ENCODE measurements at regions not wholly inside any gene's neighbourhood (a gene's known extent, or its start where the extent isn't known, plus 50 kb on each side); places are given as distances from the start of the nearest gene placed in this dataset.

DNA sequence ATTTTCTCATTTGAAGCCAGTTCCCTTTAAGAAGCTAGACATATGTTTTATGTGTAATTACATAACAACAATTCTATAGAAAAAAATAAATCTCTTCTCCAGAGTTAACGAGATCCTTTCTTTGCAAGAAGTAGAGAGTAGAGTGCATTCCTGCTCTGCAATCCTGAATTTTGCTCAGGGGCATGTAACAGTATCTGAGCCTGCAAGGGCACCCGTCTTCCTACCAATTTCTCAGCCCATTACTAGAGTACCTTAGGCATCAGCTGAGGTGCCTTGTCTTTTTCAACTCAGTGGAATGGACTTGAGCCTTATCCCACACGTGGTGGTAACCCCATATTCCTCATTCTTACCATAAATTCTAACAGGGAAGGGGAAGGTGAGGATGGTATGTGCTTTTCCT lies 205.9 kb downstream of the IKZF2 start:
- in situ Hi-C loops (cut with MboI; ENCODE audit: low pct_unique_long_range_greater_than_20kb, low sequenced_read_pairs) = no loop called here
- no peak for DNase-seq

DNA sequence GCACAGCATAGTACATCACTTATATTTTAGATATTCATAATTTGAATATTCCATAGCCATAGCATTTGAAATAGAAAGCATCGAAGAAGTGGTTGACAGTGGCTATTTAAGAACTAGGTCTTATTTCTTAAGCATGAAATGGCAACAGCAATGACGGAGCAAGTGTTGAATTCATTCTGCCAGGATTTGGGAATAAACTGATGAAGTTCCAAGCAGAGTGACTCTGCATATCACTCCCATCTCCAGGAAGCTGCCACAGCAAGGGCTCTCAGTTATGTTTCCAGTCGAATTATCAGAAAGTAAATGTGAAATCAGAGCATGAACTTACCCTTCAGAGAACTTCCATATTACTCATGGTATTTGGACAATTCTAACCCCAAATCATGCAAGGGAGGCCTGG lies 208.1 kb downstream of the IKZF2 start:
- in situ Hi-C loops (cut with MboI; ENCODE audit: low pct_unique_long_range_greater_than_20kb, low sequenced_read_pairs) = no loop called here

DNA sequence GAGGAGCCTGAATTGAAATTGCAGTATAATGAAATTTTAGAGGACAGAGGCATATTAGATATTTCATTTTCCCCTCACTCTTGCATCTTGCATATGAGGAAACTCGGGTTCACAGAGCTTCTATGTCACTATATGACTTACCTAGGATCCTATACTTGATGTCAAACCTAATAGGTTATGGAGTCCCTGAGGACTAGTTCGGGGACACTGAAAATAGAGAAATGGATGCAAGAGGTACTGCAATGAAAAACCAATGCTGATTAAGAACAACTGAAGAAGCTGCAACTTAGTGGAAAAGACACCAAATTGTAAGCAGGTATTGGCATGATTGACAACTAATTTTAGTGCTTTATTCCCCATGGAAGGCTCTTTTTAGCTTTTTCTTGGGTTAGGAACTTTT lies 210.1 kb downstream of the IKZF2 start:
- DNase-seq = no peak
- in situ Hi-C loops (cut with MboI; ENCODE audit: low pct_unique_long_range_greater_than_20kb, low sequenced_read_pairs) = no loop called here

More for the DNA sequence above, 208.1 kb downstream of the IKZF2 start:
- DNase-seq = no peak

DNA sequence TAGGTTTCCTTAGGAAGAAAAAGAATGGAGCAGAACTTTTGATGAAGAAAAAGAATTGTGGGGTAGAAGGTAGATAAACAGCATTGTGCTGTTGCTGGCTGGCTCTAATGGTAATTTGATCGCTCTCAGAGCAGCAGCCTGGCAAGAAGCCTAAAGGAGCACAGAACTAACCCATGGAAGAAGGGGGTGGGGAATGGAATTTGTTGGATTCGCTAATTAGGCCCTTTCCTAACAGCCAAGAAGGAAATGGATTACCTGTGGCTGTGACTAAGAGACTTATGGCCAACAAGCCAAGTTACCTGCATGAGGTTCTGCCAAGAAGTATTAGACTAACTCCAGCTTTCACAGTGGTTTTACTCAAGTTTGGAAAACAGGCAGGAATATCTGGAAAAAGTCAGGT lies 210.6 kb downstream of the IKZF2 start:
- in situ Hi-C loops (cut with MboI; ENCODE audit: low pct_unique_long_range_greater_than_20kb, low sequenced_read_pairs) = no loop called here
- DNase-seq = no peak

DNA sequence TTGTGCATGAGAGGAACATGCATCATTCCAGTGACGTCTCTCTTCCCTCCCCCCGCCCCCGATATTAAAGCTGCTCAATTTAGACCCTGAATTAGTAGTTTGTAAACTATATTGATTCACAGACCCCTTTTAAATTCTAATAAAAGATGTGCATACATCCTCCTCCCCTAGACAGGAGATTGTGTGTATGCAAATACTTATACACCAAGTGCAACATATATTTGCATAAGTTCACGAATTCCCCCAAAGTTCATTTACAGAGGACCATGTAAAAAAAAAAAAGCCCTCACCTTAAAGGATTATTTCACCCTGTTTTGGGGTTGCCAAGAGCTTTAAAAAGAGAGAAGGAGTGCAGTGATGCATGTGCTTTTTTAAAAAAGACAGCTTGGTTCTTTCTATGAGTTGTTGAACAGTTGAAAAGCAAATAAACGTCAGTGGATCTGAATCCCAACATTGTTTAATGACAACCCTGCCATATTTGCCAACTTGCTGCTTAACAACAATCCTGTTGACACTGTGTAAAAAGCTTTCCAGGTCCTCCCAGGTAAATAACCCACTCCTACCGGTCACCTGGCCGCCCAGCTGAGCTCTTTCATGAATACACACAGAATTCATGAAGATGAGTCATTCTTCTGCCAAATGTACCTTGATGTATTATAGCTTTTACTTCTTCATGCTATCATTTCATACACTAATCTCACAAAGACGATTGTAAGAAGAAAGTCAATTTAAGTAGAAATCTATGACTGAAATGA lies 211.5 kb downstream of the IKZF2 start:
- in situ Hi-C loops (cut with MboI; ENCODE audit: low pct_unique_long_range_greater_than_20kb, low sequenced_read_pairs) = no loop called here
- no peak for DNase-seq

DNA sequence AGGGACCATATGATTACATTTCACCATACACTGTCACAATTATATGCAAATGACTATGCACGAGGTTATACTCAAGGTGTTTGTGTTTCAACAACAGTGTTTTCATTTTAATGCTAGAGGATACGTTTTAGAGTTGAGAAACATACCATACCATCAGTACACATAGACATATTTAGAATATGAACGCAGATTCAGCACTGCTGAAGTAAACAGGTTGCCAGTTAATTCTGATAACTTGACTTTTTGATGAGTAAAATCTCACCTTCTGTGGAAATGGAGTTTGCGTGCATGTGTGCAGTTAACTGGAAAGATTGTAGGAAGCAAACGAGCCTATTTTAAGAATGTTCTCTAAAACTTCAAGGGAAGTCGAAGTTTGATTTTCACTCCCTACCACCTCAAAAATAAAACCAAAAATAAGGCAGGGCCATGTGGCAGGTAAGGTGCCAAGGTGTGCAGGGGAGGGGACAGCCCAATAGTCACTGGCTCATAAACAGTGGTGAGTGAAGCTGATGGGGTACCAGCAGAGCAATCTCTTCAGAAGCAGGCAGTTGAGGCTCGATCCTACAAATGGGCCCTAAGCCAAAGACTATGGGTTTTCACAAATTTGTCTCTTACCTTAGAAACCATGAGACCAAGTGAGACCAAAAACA lies 213.1 kb downstream of the IKZF2 start:
- no peak for DNase-seq

DNA sequence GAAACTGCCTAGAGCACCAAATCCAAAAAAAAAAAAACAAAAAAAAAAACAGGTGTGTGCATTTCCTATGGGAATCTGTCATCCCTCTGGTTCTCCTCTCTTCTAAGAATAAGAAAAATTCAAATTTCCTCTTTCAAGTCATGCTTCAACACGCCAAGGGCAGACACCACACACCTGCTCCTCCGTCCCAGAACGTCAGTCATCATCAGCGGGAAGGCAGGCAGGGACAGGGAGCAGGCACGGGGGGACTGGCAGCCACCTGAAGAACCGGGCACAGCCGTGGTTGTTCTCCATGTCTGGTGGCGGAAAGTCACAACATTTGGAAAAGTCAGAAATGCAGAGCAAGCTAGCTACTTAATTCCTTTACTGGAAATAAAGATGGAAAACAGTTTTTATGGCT lies 214.8 kb downstream of the IKZF2 start:
- no peak for DNase-seq
- in situ Hi-C loops (cut with MboI; ENCODE audit: low pct_unique_long_range_greater_than_20kb, low sequenced_read_pairs) = no loop called here

More for the DNA sequence above, 213.1 kb downstream of the IKZF2 start:
- in situ Hi-C loops (cut with MboI; ENCODE audit: low pct_unique_long_range_greater_than_20kb, low sequenced_read_pairs) = no loop called here

DNA sequence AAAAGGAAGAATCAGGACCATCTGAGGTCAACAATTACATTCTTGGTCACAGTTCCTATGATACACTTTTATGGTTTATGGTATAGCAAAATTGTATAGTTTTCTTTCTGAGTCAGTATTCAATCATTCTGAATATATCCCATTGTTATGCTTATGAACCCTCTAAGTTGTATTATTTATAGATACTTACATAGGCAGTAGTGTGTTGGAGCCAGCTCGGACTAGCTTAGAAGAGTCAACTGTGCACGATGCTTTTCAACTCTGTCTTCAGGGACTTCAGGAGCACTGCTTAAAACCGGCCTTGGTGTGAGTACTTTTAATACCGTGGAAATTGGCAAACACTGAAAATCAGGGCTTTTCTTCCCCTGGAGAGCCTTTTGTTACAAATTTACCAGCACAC lies 215.7 kb downstream of the IKZF2 start:
- in situ Hi-C loops (cut with MboI; ENCODE audit: low pct_unique_long_range_greater_than_20kb, low sequenced_read_pairs) = no loop called here
- no peak for DNase-seq

DNA sequence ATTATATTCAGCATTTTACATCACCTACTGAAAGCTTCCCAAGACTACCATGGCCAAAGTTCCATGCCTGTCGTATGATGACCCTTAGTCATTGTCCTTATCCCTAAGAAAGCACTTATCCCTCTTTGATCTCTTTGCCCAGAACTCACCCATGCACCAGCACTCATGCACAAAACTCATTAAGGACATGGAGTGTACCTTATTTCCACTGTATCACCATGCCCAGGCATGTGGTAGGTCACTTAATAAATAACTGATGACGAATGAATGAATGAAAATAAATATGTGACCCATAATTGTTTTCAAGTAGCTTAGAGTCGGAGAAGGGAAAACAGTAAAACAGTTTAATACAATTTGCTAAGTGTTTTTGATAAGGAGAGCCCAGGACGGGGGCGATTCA lies 220.1 kb downstream of the IKZF2 start:
- no peak for DNase-seq
- in situ Hi-C loops (cut with MboI; ENCODE audit: low pct_unique_long_range_greater_than_20kb, low sequenced_read_pairs) = no loop called here

DNA sequence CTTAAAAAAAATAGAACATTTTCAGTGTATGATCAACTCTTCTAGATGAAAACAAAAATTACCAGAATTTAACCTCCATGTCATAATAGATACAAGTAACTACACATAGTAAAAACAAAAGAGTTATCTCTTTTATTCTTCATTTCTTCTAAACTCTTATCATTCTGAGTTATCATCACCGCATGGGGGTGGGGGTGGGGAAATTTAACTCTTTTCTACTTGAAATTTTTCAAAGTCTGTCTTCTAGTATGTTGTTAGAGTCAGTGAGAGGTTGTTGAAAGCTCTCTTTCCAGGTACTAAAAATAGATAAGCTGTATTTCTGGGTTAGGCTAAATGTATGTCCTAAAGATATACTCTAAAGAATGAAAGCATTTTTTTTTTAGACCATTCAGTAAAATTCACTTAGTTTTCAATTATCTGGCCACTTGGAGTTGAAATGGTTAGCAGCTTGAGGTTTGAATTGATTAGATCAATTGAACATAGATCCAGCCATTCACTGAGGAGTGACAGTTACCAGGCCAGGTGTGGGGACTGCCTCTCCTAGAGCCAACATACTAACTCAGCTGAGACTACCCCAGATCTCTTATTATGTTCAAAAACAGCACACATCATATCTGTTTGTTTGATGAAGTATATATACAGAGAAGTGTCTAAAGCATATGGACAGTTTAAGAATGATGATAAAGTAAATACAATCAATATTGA lies 220.7 kb downstream of the IKZF2 start:
- in situ Hi-C loops (cut with MboI; ENCODE audit: low pct_unique_long_range_greater_than_20kb, low sequenced_read_pairs) = no loop called here
- DNase-seq = no peak

DNA sequence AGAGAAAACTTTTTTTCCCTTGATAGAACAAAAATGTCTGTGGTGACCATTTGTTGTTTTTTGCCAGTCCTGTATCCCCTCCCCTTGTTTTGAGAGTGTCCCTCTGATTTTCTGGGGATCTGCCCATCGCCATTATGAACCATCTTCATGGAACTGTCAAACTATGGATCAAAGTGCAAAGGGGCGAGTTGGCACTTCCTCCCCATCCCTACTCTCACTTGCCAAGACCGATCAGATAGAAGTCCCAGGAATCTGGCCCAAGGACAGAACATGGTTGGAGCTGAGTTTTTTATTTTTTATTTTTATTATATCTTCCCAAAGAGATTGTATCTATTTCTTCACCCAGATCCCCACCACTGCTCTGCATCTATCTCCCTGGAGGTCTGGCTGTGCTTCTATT lies 221.4 kb downstream of the IKZF2 start:
- DNase-seq = no peak
- in situ Hi-C loops (cut with MboI; ENCODE audit: low pct_unique_long_range_greater_than_20kb, low sequenced_read_pairs) = no loop called here

DNA sequence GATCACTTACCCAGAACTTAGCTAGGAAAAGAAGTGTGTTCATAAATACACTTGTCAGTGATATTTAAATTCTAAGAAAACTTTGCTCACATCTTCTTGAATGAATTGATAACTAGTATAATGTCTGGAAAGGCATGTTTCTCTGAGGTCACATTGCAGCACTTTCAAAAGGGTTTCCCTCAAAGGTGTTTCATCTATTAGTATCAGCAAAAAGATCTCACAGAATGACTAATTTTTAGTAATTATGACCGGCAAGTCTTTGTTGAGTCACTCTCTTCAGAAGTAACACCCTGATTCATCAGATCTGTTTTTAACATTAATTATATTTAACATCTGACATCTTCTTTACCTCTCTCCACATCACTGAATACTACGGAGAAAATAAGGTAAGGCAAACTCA lies 222.3 kb downstream of the IKZF2 start:
- in situ Hi-C loops (cut with MboI; ENCODE audit: low pct_unique_long_range_greater_than_20kb, low sequenced_read_pairs) = no loop called here
- DNase-seq = no peak

DNA sequence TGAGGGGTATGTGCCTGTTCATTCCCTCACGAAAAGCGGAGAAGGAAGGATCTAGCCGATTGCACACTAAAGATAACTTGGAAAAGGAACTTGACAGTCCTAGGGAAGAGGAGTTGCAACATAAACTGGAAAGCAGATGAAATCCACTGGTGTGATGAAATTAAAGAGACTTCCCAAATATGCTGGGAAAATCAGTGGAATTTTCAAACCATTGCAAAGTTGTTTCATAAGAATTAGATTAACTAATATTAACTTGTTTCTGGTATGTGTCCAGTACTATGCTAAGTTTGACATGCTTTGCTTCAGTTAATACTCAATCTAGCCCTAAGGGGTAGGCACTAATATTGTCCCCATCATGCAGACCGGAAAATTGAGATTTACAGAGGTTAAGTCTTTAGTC lies 222.7 kb downstream of the IKZF2 start:
- no peak for DNase-seq

DNA sequence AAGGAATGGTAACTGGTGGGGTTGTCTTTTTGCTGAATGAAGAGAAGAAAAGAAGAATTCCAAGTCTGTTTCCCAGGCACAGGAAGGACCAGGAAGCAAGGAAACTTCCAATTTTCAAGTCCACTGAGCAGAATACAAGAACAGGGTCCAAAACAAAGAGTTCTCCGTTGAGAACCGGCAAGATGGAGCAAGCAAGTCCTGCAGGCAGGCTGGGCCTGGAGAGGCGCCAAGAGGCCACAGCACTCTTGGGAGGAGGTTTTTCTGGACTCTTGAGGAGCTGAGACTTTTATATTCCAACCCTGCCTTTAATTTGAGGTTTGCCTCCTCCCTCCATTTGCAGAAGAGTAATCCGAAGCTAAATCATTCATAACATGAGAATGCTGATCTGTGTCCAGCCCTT lies 224.5 kb downstream of the IKZF2 start:
- in situ Hi-C loops (cut with MboI; ENCODE audit: low pct_unique_long_range_greater_than_20kb, low sequenced_read_pairs) = no loop called here
- no peak for DNase-seq

More for the DNA sequence above, 222.7 kb downstream of the IKZF2 start:
- in situ Hi-C loops (cut with MboI; ENCODE audit: low pct_unique_long_range_greater_than_20kb, low sequenced_read_pairs) = no loop called here

DNA sequence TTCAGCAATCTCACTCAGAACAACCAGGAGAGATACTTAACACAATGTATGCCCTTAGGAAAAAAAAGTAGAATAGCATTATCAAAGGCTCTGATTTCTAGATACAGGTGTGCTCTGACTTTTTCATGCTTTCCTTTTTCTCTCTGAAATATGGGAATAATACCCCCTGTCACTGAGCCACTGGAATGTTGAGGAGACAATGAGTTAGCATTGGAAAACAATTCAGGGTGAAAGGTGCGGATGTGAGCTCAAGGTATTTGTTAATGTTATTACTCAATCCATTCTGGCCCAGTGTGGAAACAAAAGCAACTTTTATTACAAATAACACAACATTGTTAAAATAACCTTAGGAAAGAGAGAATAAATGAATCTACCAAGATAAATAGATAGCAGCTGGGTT lies 228.0 kb downstream of the IKZF2 start:
- in situ Hi-C loops (cut with MboI; ENCODE audit: low pct_unique_long_range_greater_than_20kb, low sequenced_read_pairs) = no loop called here
- DNase-seq = no peak

DNA sequence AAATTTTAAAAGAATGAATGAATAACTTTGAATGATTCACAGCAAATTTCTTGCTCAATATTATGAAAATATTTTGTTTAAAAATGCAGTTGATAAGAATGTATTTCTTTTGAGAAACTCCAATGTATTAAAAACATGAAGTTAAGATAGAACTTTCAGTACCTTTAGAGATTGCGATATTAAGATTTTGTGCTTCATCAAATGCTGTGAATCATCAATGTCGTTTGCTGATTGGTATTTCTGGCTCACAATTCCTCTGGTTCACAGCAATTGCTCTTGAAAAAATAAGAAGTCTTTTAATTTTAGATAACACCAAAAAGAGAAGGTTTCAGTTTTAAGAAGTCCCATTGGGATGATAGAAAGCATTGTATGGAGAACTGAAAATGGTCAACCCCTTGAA lies 228.7 kb downstream of the IKZF2 start:
- in situ Hi-C loops (cut with MboI; ENCODE audit: low pct_unique_long_range_greater_than_20kb, low sequenced_read_pairs) = no loop called here
- no peak for DNase-seq

DNA sequence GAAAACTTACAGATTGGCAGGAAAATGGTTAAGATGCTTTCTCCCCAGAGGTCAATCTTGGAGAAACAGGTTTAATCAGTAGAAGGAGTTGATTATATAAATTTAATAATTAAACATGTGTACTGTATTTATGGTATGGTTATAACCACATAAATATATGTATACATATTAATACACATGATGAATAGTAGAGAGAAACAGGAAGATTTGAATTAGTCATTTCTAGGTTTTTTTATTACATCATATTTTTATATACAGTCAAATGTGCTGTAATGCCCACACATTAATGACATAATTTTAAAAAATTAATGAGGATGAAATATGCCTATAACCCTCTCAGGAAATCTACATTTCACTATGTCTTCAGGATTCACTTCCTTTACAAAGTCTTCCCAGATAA lies 229.7 kb downstream of the IKZF2 start:
- no peak for DNase-seq
- in situ Hi-C loops (cut with MboI; ENCODE audit: low pct_unique_long_range_greater_than_20kb, low sequenced_read_pairs) = no loop called here

DNA sequence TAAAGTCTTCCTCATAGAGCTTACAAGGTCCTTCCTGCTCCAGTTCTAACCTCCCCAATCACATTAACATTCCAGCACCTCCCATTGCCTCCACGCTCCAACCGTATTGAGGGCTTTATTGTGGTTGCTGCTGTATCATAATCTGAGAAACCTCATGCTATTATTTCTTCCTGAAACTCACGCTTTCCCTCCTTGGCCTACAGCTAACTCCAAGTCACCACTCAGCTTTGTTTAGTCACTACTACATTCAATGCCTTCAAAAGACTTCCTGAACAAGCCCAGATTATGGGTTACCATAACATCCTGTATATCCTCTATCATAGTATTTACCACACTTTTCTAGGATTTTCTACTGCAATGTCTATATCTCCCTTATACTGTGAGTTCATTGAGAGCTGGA lies 230.4 kb downstream of the IKZF2 start:
- DNase-seq = no peak
- in situ Hi-C loops (cut with MboI; ENCODE audit: low pct_unique_long_range_greater_than_20kb, low sequenced_read_pairs) = no loop called here

DNA sequence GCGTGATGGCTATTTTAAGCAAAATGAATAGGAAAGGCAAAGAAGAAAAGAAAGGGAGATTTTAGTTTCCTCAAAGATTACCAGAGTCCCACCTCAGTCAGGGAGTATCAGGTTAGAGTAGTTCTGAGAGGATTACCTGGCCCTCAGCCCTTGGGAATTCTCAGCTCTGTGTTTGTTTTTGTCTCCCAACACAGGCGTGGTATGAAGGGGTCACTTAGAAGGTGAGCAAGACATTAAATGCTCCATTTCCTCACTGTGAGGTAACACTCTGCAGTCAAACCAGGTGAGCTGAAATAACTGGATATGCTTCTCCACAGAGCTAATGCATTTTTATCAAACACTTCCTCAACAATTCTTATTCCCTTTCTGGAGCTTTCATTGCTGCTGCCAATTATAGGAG lies 232.2 kb downstream of the IKZF2 start:
- in situ Hi-C loops (cut with MboI; ENCODE audit: low pct_unique_long_range_greater_than_20kb, low sequenced_read_pairs) = no loop called here
- no peak for DNase-seq

DNA sequence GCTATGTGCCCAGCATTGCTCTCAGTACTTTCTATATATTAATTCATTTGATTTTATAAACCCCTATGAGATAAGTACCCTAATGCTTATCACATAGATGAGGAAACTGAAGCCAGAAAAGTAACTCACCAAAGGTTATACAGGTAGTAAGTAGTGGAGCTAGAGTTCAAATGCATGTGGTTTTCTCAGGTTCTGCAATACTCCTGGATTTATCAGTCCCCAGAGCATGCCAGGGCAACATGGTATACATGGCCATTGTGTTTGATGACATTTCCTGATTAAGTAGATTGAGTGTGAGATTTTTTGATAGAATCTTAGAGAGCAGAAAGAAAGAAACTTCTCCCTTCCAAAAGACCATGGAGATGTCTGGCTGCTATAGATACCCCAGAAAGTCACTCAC lies 233.1 kb downstream of the IKZF2 start:
- in situ Hi-C loops (cut with MboI; ENCODE audit: low pct_unique_long_range_greater_than_20kb, low sequenced_read_pairs) = no loop called here
- no peak for DNase-seq
